ENCODE measurements at regions not wholly inside any gene's neighbourhood (a gene's known extent, or its start where the extent isn't known, plus 50 kb on each side); places are given as distances from the start of the nearest gene placed in this dataset.
A peak's percentile ranks its signal among the peaks of the same experiment; 100 is the strongest.

GRCh38 chr11:130617001-130617400 lies 168.6 kb downstream of the ADAMTS15 start:
- no peak for DNase-seq

- DNase-seq: no peak
These were observed 172.1 kb downstream of the ADAMTS15 start for GRCh38 chr11:130620548-130620947.

- no peak for DNase-seq
These were observed 173.7 kb downstream of the ADAMTS15 start for GRCh38 chr11:130622141-130622542.

GRCh38 chr11:130623670-130624668 lies 175.5 kb downstream of the ADAMTS15 start:
- no peak for DNase-seq

GRCh38 chr11:130624971-130625544 lies 176.6 kb downstream of the ADAMTS15 start:
- DNase-seq: no peak

GRCh38 chr11:130625578-130626306 lies 177.3 kb downstream of the ADAMTS15 start:
- DNase-seq: no peak

- no peak for DNase-seq
These were observed 180.6 kb downstream of the ADAMTS15 start for GRCh38 chr11:130629039-130629438.

- DNase-seq: no peak
These were observed 182.7 kb downstream of the ADAMTS15 start for GRCh38 chr11:130631119-130631518.

GRCh38 chr11:130633466-130633865 lies 185.0 kb downstream of the ADAMTS15 start:
- DNase-seq: no peak

GRCh38 chr11:130634186-130634585 lies 185.7 kb downstream of the ADAMTS15 start:
- no peak for DNase-seq

- DNase-seq: peak; percentile 28
These were observed 186.6 kb downstream of the ADAMTS15 start for GRCh38 chr11:130634961-130635473.

GRCh38 chr11:130635937-130636630 lies 187.6 kb downstream of the ADAMTS15 start:
- DNase-seq: no peak

GRCh38 chr11:130636722-130637464 lies 188.4 kb downstream of the ADAMTS15 start:
- no peak for DNase-seq

- no peak for DNase-seq
These were observed 189.1 kb downstream of the ADAMTS15 start for GRCh38 chr11:130637566-130637965.

- DNase-seq: no peak
These were observed 189.6 kb downstream of the ADAMTS15 start for GRCh38 chr11:130638033-130638432.

GRCh38 chr11:130638624-130639023 lies 190.2 kb downstream of the ADAMTS15 start:
- no peak for DNase-seq

- DNase-seq: no peak
These were observed 190.9 kb downstream of the ADAMTS15 start for GRCh38 chr11:130639369-130639768.

GRCh38 chr11:130640526-130640925 lies 192.1 kb downstream of the ADAMTS15 start:
- no peak for DNase-seq

GRCh38 chr11:130641876-130642275 lies 193.4 kb downstream of the ADAMTS15 start:
- DNase-seq: no peak

GRCh38 chr11:130642994-130643393 lies 194.5 kb downstream of the ADAMTS15 start:
- DNase-seq: no peak

GRCh38 chr11:130644187-130644586 lies 195.7 kb downstream of the ADAMTS15 start:
- DNase-seq: no peak

Data from 8988T (cell line).